ENCODE measurements at regions not wholly inside any gene's neighbourhood (a gene's known extent, or its start where the extent isn't known, plus 50 kb on each side); places are given as distances from the start of the nearest gene placed in this dataset.

- no peak for TF ChIP-seq CTCF (IDR thresholded peaks at IDR 0.05)
- no peak for TF ChIP-seq POLR2AphosphoS5 (IDR thresholded peaks at IDR 0.05; ENCODE audit: low read depth, low read length)
- TF ChIP-seq REST (IDR thresholded peaks at IDR 0.05; ENCODE audit: insufficient read depth in 1 of 2, low read depth in 2 of 2, low read length in 1 of 2), result no peak
Observed at GRCh38 chr6:112408522-112408921, 61.4 kb downstream of the RFPL4B start.
